MM.1S (cell line): ENCODE measurements at regions not wholly inside any gene's neighbourhood (a gene's known extent, or its start where the extent isn't known, plus 50 kb on each side); places are given as distances from the start of the nearest gene placed in this dataset.

Source experiments
- DNase-seq: peaks from one replicate; pipeline ENCODE4 v3.0.0-alpha.2; 2015
- H2AFZ ChIP-seq: fragments of 300-600 bp; sonication (generic); 2 replicates; pipeline ENCODE4 v1.6.0; 2016; ENCODE audit warnings: antibody characterized with exemption, low read length
- H3F3A ChIP-seq: fragments of 300-600 bp; sonication (generic); 2 replicates; pipeline ENCODE4 v1.6.1; 2016; ENCODE audit warnings: mild to moderate bottlenecking, antibody characterized with exemption, low read length, moderate library complexity, mixed read lengths; ENCODE audit not compliant: insufficient read depth
- H3K27ac ChIP-seq: fragments of 300-600 bp; sonication (generic); 2 replicates; pipeline ENCODE4 v1.5.1; 2016; ENCODE audit warnings: mild to moderate bottlenecking, low read length
- H3K27me3 ChIP-seq: fragments of 300-600 bp; sonication (generic); replicated peaks from 2 replicates; pipeline ENCODE4 v1.6.0; 2016; ENCODE audit warnings: low read length; ENCODE audit not compliant: insufficient read depth
- H3K36me3 ChIP-seq: fragments of 300-600 bp; sonication (generic); replicated peaks from 2 replicates; pipeline ENCODE4 v1.6.1; 2016; ENCODE audit warnings: mild to moderate bottlenecking, low read length, mixed read lengths; ENCODE audit not compliant: insufficient read depth
- H3K4me1 ChIP-seq: fragments of 300-600 bp; sonication (generic); 2 replicates; pipeline ENCODE4 v1.6.1; 2016; ENCODE audit warnings: low read length, mixed read lengths
- H3K4me2 ChIP-seq: fragments of 300-600 bp; sonication (generic); 2 replicates; pipeline ENCODE4 v1.6.0; 2016; ENCODE audit warnings: low read depth, low read length
- H3K4me3 ChIP-seq: fragments of 300-600 bp; sonication (generic); 2 replicates; pipeline ENCODE4 v1.5.1; 2016; ENCODE audit warnings: low read length, mixed read lengths
- H3K79me2 ChIP-seq: fragments of 300-600 bp; sonication (generic); 2 replicates; pipeline ENCODE4 v1.6.1; 2016; ENCODE audit warnings: mixed run types, low read length, mixed read lengths
- H3K9ac ChIP-seq: fragments of 300-600 bp; sonication (generic); 2 replicates; pipeline ENCODE4 v1.6.1; 2016; ENCODE audit warnings: low read length, mixed read lengths
- H3K9me2 ChIP-seq: fragments of 300-600 bp; sonication (generic); replicated peaks from 2 replicates; pipeline ENCODE4 v1.6.1; 2016; ENCODE audit warnings: mild to moderate bottlenecking, low read length, mixed read lengths; ENCODE audit not compliant: insufficient read depth
- H3K9me3 ChIP-seq: fragments of 300-600 bp; sonication (generic); replicated peaks from 2 replicates; pipeline ENCODE4 v1.6.1; 2016; ENCODE audit warnings: mild to moderate bottlenecking, low read length, mixed read lengths; ENCODE audit not compliant: insufficient read depth
- H4K20me1 ChIP-seq: fragments of 300-600 bp; sonication (generic); 2 replicates; pipeline ENCODE4 v1.6.1; 2016; ENCODE audit warnings: mild to moderate bottlenecking, low read length, moderate library complexity, mixed read lengths; ENCODE audit not compliant: insufficient read depth
- CTCF ChIP-seq: fragments of 300-600 bp; sonication (generic); IDR thresholded peaks from 2 replicates; pipeline ENCODE4 v1.5.1; 2016; ENCODE audit warnings: antibody characterized with exemption, low read length, mixed read lengths
- EZH2 ChIP-seq: fragments of 300-600 bp; sonication (generic); optimal IDR thresholded peaks from 2 replicates; pipeline ENCODE3; 2017; ENCODE audit warnings: low read depth, mild to moderate bottlenecking, antibody characterized with exemption, low read length, mixed read lengths
- EZH2phosphoT487 ChIP-seq: fragments of 300-600 bp; sonication (generic); IDR thresholded peaks from 2 replicates; pipeline ENCODE4 v1.6.1; 2018; ENCODE audit warnings: antibody characterized with exemption, low read length

DNA sequence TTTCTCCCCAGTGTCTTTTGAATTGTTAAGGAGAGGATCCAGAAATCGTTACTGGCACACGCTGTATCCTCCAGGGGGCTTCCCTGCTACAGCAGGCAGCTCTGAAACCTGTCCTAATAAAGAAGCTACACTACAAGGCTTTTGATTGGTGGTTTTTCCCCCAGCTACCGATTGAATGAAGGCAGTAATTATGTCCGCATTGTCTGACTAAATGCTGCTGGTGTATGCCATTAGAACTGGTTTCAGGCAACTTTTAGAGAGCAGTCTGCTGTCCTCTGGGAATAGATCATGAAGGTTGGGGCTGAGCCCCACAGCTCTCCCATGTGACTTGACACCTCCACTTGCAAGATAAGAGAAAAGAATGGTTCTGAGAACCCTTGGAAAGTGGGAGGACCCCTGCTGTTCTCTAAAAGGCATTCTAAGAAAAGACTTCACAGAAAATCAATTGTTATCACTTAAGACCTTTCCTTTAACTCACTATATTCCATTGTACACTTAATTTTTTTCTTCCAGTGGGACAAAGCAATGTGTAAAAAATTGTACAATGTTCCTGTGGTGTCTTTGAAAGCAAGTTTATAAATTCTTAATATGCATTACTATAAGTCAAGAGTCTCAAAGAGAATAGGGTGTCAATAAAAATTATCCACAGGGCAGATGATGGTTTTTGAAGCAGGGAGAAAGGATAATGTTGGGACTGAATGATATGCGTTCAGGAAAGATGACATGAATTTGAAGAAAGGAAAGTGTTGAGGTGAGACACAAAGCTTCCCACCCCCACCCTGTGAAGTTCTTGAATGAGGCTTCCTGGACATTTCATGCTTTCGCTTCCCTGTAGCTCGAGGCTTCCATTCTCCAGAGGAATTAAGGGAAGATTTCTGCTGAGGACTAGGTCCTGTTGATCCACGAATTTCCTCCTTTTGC, 53.0 kb upstream of the DAZL start:
- DNase-seq, result no peak
- H3K4me2 ChIP-seq, result no peak overlapping the region
- no peak overlapping the region for H3K27ac ChIP-seq
- TF ChIP-seq CTCF (no peak), EZH2 (no peak)
- no peaks in the 10 kb centered on the region for H3F3A ChIP-seq
- no peaks in the 10 kb centered on the region for H3K9me2 ChIP-seq
- no peaks in the 10 kb centered on the region for H3K9me3 ChIP-seq
- H2AFZ ChIP-seq, result no peak overlapping the region
- H4K20me1 ChIP-seq, result no peaks in the 10 kb centered on the region
- no peak overlapping the region for H3K9ac ChIP-seq
- no peaks in the 10 kb centered on the region for H3K36me3 ChIP-seq
- H3K27me3 ChIP-seq, result no peaks in the 10 kb centered on the region
- no peaks in the 10 kb centered on the region for H3K79me2 ChIP-seq
- H3K4me1 ChIP-seq, result no peaks in the 10 kb centered on the region
- no peak overlapping the region for H3K4me3 ChIP-seq

GRCh38 chr3:16658925-16659793, 53.9 kb upstream of the DAZL start:
- Histone ChIP-seq H3K4me2 (no peak overlapping the region), H3K9me3 (no peaks in the 10 kb centered on the region), H3K36me3 (no peaks in the 10 kb centered on the region), H3K9ac (no peak overlapping the region), H2AFZ (no peak overlapping the region), H3F3A (no peaks in the 10 kb centered on the region), H3K4me1 (no peaks in the 10 kb centered on the region), H3K4me3 (no peak overlapping the region), H4K20me1 (no peaks in the 10 kb centered on the region), H3K79me2 (no peaks in the 10 kb centered on the region), H3K9me2 (no peaks in the 10 kb centered on the region), H3K27me3 (no peaks in the 10 kb centered on the region), H3K27ac (no peak overlapping the region)
- DNase-seq, result no peak
- TF ChIP-seq EZH2phosphoT487 (no peak), CTCF (no peak), EZH2 (no peak)

GRCh38 chr3:16663854-16664712, 58.9 kb upstream of the DAZL start:
- Histone ChIP-seq H3K9ac (no peak overlapping the region), H3K27me3 (no peaks in the 10 kb centered on the region), H3K4me3 (no peak overlapping the region), H3K9me2 (no peaks in the 10 kb centered on the region), H3K9me3 (no peaks in the 10 kb centered on the region), H4K20me1 (no peaks in the 10 kb centered on the region), H3K27ac (no peak overlapping the region), H3K36me3 (no peaks in the 10 kb centered on the region), H3K79me2 (no peaks in the 10 kb centered on the region), H3K4me2 (no peak overlapping the region), H3K4me1 (no peaks in the 10 kb centered on the region), H2AFZ (no peak overlapping the region), H3F3A (no peaks in the 10 kb centered on the region)
- DNase-seq, result no peak
- TF ChIP-seq CTCF (no peak), EZH2phosphoT487 (no peak), EZH2 (no peak)
